DOHH2 (cell line): ENCODE measurements at regions not wholly inside any gene's neighbourhood (a gene's known extent, or its start where the extent isn't known, plus 50 kb on each side); places are given as distances from the start of the nearest gene placed in this dataset.

ENCODE experiments used
- CTCF ChIP-seq: fragments of 200-600 bp; sonication (generic); IDR thresholded peaks from one replicate; pipeline ENCODE4 v1.5.1; 2014; ENCODE audit warnings: antibody characterized with exemption, mild to moderate bottlenecking, low read depth, low read length; ENCODE audit not compliant: poor library complexity, severe bottlenecking
- EZH2phosphoT487 ChIP-seq: fragments of 200-600 bp; sonication (generic); IDR thresholded peaks from 2 replicates; pipeline ENCODE4 v1.6.1; 2017; ENCODE audit warnings: borderline replicate concordance, mild to moderate bottlenecking, antibody characterized with exemption, low read length, moderate library complexity, mixed read lengths

GRCh38 chr10:107264742-107265141 lies 100.2 kb upstream of the SORCS1 start:
- no peak for TF ChIP-seq CTCF
- no peak for TF ChIP-seq EZH2phosphoT487
